ENCODE measurements at regions not wholly inside any gene's neighbourhood (a gene's known extent, or its start where the extent isn't known, plus 50 kb on each side); places are given as distances from the start of the nearest gene placed in this dataset.

DNA sequence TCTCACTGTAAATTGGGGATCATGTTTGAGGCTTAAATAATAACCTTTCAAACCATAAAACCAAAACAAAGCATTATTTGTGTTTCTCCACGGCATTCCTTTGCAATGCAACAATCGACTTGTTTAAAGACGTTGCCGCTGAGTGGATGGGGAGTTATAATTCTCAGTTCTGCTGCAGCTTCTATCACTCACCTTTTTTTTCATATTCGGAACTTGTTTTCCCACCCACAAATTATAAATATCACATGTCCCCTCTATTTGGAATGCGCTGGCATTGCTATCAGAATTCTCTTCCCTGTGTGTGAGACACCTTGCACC lies 372.8 kb upstream of the SMIM21 start:
- DNase-seq, result no peak
- TF ChIP-seq POLR2A (IDR thresholded peaks at IDR 0.05; ENCODE audit: low read length), result no peak
- TF ChIP-seq GATA1 (IDR thresholded peaks at IDR 0.05; ENCODE audit: low read depth, low read length), result no peak

DNA sequence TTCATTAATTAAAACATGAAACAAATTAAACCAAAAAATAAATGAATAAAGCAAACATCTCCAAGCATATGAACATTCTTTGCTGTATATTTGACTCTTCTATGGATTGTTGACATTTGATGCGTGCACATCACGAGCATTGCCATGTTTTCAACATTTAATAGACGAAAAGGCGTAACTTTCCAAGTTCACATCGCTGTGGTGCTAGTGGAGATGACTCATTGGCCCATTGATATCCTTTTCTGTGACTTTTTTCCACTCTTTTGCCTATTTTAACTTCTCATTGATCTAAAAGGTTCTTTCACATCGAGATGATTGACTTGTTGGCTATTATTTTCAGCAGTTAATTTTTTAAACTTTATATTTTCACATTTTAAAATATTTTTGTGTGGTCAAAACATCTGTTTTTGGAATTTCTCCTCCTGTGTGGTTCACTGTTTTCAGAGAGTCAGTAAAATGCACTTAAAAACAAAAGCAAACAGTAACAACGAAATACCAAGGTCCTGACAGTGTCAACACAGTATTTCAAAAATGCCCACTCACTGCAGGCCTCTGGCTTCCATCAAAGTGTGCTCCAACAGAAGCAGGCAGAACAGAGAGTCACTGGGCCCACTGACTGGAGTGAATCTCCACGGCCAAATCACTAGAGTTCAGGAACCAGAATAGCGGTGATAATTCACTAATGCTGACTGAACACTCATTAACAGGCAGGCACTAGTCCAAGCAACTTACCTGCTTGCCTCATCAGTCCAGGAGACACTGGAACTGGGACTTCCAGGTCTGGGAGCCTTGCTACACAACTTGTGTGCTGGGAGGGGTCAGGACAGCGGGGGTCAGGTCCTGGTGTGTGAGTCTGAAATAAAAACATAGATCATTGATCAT lies 372.2 kb upstream of the SMIM21 start:
- no peak for TF ChIP-seq POLR2A (IDR thresholded peaks at IDR 0.05; ENCODE audit: low read length)
- TF ChIP-seq GATA1 (IDR thresholded peaks at IDR 0.05; ENCODE audit: low read depth, low read length), result no peak
- DNase-seq, result no peak

GRCh38 chr18:75797046-75797445 lies 369.5 kb upstream of the SMIM21 start:
- TF ChIP-seq POLR2A (IDR thresholded peaks at IDR 0.05; ENCODE audit: low read length) (no peak), GATA1 (IDR thresholded peaks at IDR 0.05; ENCODE audit: low read depth, low read length) (no peak)
- no peak for DNase-seq

GRCh38 chr18:75790796-75791195 lies 363.3 kb upstream of the SMIM21 start:
- DNase-seq, result no peak
- TF ChIP-seq POLR2A (IDR thresholded peaks at IDR 0.05; ENCODE audit: low read length), result no peak
- no peak for TF ChIP-seq GATA1 (IDR thresholded peaks at IDR 0.05; ENCODE audit: low read depth, low read length)

DNA sequence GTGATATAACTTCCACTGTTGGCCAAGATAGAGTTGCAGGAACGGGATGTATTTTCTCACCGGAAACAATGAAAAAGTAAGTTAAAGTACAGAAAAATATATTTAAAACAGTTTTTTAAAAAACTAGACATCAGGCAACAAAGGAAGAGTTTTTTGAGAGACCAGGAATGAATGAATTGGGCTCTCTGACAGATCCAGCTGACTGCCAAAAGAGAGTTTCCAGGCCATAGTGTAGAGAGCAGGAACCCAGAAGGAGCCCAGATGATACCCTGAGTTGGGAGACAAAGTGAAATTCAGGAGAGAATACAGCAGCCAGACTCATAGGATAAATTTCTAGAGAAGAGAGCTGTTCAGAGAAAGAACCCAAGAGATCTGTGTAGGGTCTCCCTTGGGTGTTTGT lies 362.6 kb upstream of the SMIM21 start:
- no peak for TF ChIP-seq GATA1 (IDR thresholded peaks at IDR 0.05; ENCODE audit: low read depth, low read length)
- DNase-seq, result no peak

DNA sequence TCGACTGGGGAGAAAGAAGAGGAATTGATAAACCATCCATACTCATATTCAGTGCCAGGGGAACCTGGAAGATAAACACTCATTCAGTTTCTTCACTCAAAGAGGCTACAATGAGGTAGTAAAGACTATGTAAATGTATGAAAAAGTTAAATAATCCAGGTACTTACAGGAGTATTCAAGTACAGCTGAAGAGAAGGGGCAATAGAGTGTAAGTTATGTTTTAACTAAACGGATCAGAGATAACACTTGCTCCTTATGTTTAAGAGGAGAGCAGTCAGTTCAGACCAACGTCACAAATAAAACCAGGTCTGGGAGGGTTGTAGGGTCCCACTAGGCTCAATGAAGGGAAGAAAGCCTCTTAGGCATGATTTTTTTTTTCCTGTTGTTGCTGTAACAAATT lies 358.3 kb upstream of the SMIM21 start:
- DNase-seq, result no peak
- TF ChIP-seq GATA1 (IDR thresholded peaks at IDR 0.05; ENCODE audit: low read depth, low read length), result no peak
- no peak for TF ChIP-seq POLR2A (IDR thresholded peaks at IDR 0.05; ENCODE audit: low read length)

DNA sequence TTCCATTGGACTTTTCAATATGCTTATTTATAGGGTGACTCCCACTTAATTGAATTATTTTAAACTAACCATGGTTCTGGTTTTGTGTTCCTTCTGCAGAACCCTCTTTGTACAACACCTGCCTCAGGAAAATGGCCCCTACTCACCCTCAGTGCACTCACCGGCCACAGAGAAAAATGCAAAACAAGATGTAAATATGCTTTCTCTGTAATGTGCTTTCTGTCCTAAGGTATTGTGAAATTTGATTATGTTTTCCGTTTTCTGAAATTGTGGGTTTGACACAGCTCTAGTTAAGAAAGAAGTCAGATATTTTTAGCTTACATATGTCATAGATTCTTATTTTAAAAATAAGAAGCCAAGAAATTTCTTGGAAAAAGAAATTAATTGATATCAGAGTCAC lies 357.7 kb upstream of the SMIM21 start:
- TF ChIP-seq GATA1 (IDR thresholded peaks at IDR 0.05; ENCODE audit: low read depth, low read length) (no peak), POLR2A (IDR thresholded peaks at IDR 0.05; ENCODE audit: low read length) (no peak)
- no peak for DNase-seq

DNA sequence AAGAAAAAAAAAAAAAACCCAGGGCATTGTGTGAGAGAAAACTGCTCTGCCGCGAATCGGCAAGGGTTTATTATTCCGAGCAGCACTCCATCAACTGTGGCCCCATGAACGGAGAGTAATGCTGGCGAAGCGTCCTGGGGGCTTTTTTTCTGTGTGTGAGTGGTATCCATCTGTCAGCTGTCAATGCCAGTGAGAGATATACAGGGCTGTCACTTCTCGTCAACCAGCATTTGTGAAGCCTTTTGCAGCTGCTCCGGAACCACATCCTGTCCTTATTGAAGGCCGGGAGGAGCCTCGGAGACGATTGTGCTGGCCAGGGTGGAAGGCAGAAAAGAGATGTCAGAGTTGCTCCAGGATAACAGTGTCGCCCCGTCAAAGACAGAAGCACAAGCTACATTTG lies 356.9 kb upstream of the SMIM21 start:
- no peak for DNase-seq

GRCh38 chr18:75783566-75784281 lies 356.2 kb upstream of the SMIM21 start:
- no peak for DNase-seq
- TF ChIP-seq POLR2A (IDR thresholded peaks at IDR 0.05; ENCODE audit: low read length), result no peak
- no peak for TF ChIP-seq GATA1 (IDR thresholded peaks at IDR 0.05; ENCODE audit: low read depth, low read length)

More for the DNA sequence above, 356.9 kb upstream of the SMIM21 start:
- TF ChIP-seq POLR2A (IDR thresholded peaks at IDR 0.05; ENCODE audit: low read length) (no peak), GATA1 (IDR thresholded peaks at IDR 0.05; ENCODE audit: low read depth, low read length) (no peak)

DNA sequence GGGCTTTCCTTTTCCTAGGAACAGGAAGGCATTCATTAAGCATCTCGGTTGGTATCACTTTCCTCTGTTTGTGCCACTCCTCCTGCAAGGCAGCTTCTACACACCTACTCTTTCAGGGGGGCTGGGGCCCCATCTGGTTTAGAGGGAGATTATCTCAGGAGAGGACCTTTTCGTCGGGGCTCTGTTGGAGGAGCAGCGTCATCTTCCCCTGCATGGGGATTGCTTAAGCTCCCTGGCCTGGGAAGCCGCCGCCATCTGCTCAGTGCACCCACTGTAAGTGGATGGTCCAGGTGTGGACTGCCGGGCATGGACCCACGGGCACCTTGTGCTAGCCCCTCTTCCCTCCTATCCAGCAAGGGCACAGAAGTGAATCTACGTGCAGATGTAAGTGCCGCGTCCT lies 355.3 kb upstream of the SMIM21 start:
- TF ChIP-seq POLR2A (IDR thresholded peaks at IDR 0.05; ENCODE audit: low read length), result no peak
- TF ChIP-seq GATA1 (IDR thresholded peaks at IDR 0.05; ENCODE audit: low read depth, low read length), result no peak
- no peak for DNase-seq

- TF ChIP-seq POLR2A (IDR thresholded peaks at IDR 0.05; ENCODE audit: low read length) (no peak), GATA1 (IDR thresholded peaks at IDR 0.05; ENCODE audit: low read depth, low read length) (no peak)
- DNase-seq, result no peak
Observed at GRCh38 chr18:75782204-75782603, 354.7 kb upstream of the SMIM21 start.

DNA sequence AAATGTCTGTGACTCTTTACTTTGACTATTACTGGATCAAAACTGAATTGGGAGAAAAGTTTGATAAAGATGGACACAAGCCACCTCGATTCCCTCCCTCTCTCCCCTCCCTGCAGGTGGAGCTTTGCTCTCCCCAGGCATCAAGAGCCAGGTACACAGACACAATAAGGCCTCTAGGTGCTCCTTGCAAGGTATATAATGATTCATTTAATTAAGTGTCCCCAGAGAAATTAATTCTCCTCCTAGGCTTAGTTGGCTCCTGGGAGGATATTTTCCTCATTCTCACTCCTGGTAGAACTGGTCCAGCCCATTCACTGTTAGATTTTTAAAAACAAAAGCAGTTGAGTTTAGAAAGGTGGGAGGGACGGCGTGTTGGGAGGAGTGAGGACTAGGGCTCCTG lies 352.4 kb upstream of the SMIM21 start:
- TF ChIP-seq GATA1 (IDR thresholded peaks at IDR 0.05; ENCODE audit: low read depth, low read length) (no peak), POLR2A (IDR thresholded peaks at IDR 0.05; ENCODE audit: low read length) (no peak)
- DNase-seq, result no peak

GRCh38 chr18:75779450-75779849 lies 351.9 kb upstream of the SMIM21 start:
- TF ChIP-seq GATA1 (IDR thresholded peaks at IDR 0.05; ENCODE audit: low read depth, low read length) (no peak), POLR2A (IDR thresholded peaks at IDR 0.05; ENCODE audit: low read length) (no peak)
- DNase-seq, result no peak

DNA sequence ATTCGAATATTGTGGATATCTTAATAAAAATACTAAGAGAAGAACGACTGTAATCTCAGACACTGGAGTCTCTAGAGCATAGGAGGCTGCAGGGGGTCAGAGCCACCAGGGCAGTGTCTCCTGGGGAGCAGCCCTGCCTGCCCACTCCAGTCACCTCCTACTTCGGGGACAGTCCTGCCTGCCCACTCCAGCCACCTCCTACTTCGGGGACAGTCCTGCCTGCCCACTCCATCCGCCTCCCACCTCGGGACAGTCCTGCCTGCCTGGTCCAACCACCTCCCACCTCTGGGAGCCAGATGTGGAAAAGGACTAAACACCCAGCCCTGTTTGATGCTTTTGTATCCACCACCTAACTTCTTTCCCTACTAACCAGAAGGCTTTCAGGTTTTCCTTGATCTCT lies 350.1 kb upstream of the SMIM21 start:
- TF ChIP-seq POLR2A (IDR thresholded peaks at IDR 0.05; ENCODE audit: low read length) (no peak), GATA1 (IDR thresholded peaks at IDR 0.05; ENCODE audit: low read depth, low read length) (no peak)
- no peak for DNase-seq

DNA sequence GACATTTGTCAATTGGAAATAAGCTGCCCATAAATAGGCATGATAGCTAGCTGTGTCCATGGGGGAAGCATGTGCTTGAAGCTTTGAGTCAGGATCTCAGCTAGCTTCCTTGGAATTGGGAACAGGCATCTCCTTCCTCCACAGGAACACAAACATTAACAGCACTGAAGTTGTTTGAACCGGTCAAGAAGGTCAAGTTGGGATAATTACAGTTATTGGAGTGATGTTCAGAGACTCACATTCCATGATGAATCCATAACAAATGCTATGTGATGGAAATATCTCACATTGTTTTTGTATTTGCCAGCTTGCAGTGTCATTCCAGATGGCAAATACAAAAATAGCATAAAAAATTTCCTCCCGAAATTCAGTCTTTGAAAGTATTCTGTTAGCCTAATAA lies 347.6 kb upstream of the SMIM21 start:
- no peak for DNase-seq
- TF ChIP-seq GATA1 (IDR thresholded peaks at IDR 0.05; ENCODE audit: low read depth, low read length) (no peak), POLR2A (IDR thresholded peaks at IDR 0.05; ENCODE audit: low read length) (no peak)
